Hepatocyte (in vitro differentiated cells): ENCODE measurements at regions not wholly inside any gene's neighbourhood (a gene's known extent, or its start where the extent isn't known, plus 50 kb on each side); places are given as distances from the start of the nearest gene placed in this dataset.

ENCODE experiments used
- DNase-seq: peaks from one replicate; pipeline ENCODE4 v3.0.0-alpha.2; 2016; ENCODE audit warnings: low spot score
- H2AFZ ChIP-seq: fragments of 200-600 bp; sonication (generic); 2 replicates; pipeline ENCODE4 v1.6.0; 2016; ENCODE audit warnings: antibody characterized with exemption, mild to moderate bottlenecking
- H3K27ac ChIP-seq: fragments of 200-600 bp; sonication (generic); 2 replicates; pipeline ENCODE4 v1.5.1; 2016; ENCODE audit warnings: mild to moderate bottlenecking
- H3K27me3 ChIP-seq: fragments of 200-600 bp; sonication (generic); 2 replicates; pipeline ENCODE4 v1.6.1; 2016
- H3K36me3 ChIP-seq: fragments of 200-600 bp; sonication (generic); replicated peaks from 2 replicates; pipeline ENCODE4 v1.5.1; 2016; ENCODE audit warnings: low read depth; ENCODE audit not compliant: insufficient read depth
- H3K4me1 ChIP-seq: fragments of 200-600 bp; sonication (generic); 2 replicates; pipeline ENCODE4 v1.5.1; 2016; ENCODE audit warnings: mild to moderate bottlenecking, moderate library complexity; ENCODE audit not compliant: insufficient read depth
- H3K4me2 ChIP-seq: fragments of 200-600 bp; sonication (generic); 2 replicates; pipeline ENCODE4 v1.6.0; 2016
- H3K4me3 ChIP-seq: fragments of 200-600 bp; sonication (generic); 2 replicates; pipeline ENCODE4 v1.5.1; 2016; ENCODE audit warnings: mild to moderate bottlenecking
- H3K79me2 ChIP-seq: fragments of 200-600 bp; sonication (generic); 2 replicates; pipeline ENCODE4 v1.6.0; 2017; ENCODE audit warnings: mild to moderate bottlenecking
- H3K9me2 ChIP-seq: fragments of 200-600 bp; sonication (generic); replicated peaks from 2 replicates; pipeline ENCODE4 v1.6.0; 2017; ENCODE audit warnings: mild to moderate bottlenecking; ENCODE audit not compliant: insufficient read depth
- H3K9me3 ChIP-seq: fragments of 200-600 bp; sonication (generic); 2 replicates; pipeline ENCODE4 v1.5.1; 2016; ENCODE audit warnings: low read depth, mild to moderate bottlenecking
- H4K20me1 ChIP-seq: fragments of 200-600 bp; sonication (generic); 2 replicates; pipeline ENCODE4 v1.6.0; 2016; ENCODE audit warnings: mild to moderate bottlenecking; ENCODE audit not compliant: insufficient read depth, poor library complexity, severe bottlenecking
- CTCF ChIP-seq: fragments of 200-600 bp; sonication (generic); IDR thresholded peaks from 2 replicates; pipeline ENCODE4 v1.5.1; 2016; ENCODE audit warnings: antibody characterized with exemption, mild to moderate bottlenecking; ENCODE audit not compliant: poor library complexity
- EZH2 ChIP-seq: fragments of 200-600 bp; sonication (generic); IDR thresholded peaks from 2 replicates; pipeline ENCODE4 v1.6.1; 2016; ENCODE audit warnings: antibody characterized with exemption, mild to moderate bottlenecking, borderline replicate concordance
- EZH2phosphoT487 ChIP-seq: fragments of 200-600 bp; sonication (generic); IDR thresholded peaks from one replicate; pipeline ENCODE4 v1.6.1; 2018; ENCODE audit warnings: antibody characterized with exemption, mild to moderate bottlenecking, low read depth, moderate library complexity; ENCODE audit not compliant: unreplicated experiment, severe bottlenecking
- WGBS: methylation state at CpG from one replicate; pipeline ENCODE4 v1.1.6; 2016; ENCODE audit warnings: low lambda C conversion rate; ENCODE audit errors: missing lambda C conversion rate; 5-methylcytosine and 5-hydroxymethylcytosine counted together

GRCh38 chr2:122070241-122070731 is 314.8 kb downstream of the TSN start:
- Histone ChIP-seq H3K79me2 (no peaks in the 10 kb centered on the region), H3K4me3 (no peak overlapping the region), H3K4me1 (no peaks in the 10 kb centered on the region), H3K36me3 (no peaks in the 10 kb centered on the region), H4K20me1 (no peaks in the 10 kb centered on the region), H3K27ac (no peak overlapping the region), H3K9me2 (no peaks in the 10 kb centered on the region), H3K27me3 (no peaks in the 10 kb centered on the region), H3K4me2 (no peak overlapping the region), H3K9me3 (no peaks in the 10 kb centered on the region), H2AFZ (no peak overlapping the region)
- TF ChIP-seq EZH2phosphoT487 = no peak
- TF ChIP-seq EZH2 = no peak
- TF ChIP-seq CTCF = no peak
- WGBS = 64% methylated on average over 7 of the region's 7 CpGs
- no peak for DNase-seq

DNA sequence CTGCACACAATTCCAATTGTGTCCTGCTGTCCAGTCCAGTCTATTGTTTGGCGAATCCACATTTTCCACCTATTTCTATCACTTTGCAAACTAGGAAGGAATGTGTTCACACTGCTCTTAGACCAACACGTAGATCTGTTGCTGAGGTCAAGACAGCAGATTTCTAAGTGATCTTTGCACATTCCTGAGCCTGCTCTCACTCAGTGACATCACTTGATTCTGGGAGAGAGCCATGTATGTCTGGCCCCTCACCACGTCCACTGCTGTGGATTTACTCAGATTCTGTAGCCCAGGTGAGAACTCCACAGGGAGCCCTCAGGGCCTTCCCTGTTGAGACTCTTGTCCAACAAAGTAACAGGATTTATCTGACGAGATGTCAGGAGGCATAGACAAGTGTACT is 317.2 kb downstream of the TSN start:
- no peaks in the 10 kb centered on the region for H3K9me2 ChIP-seq
- TF ChIP-seq EZH2phosphoT487 (no peak), CTCF (no peak), EZH2 (no peak)
- no peaks in the 10 kb centered on the region for H3K4me1 ChIP-seq
- H3K27me3 ChIP-seq = no peaks in the 10 kb centered on the region
- WGBS = 48% methylated on average over 4 of the region's 4 CpGs
- no peak overlapping the region for H3K4me3 ChIP-seq
- no peaks in the 10 kb centered on the region for H3K9me3 ChIP-seq
- H3K79me2 ChIP-seq = no peaks in the 10 kb centered on the region
- no peaks in the 10 kb centered on the region for H3K36me3 ChIP-seq
- no peak for DNase-seq
- H4K20me1 ChIP-seq = no peaks in the 10 kb centered on the region
- no peak overlapping the region for H3K4me2 ChIP-seq
- H3K27ac ChIP-seq = peak overlapping the region; percentile 61
- no peak overlapping the region for H2AFZ ChIP-seq

- 78% methylated on average over 4 of the region's 4 CpGs for WGBS
- H2AFZ ChIP-seq = no peak overlapping the region
- no peaks in the 10 kb centered on the region for H3K9me2 ChIP-seq
- H3K36me3 ChIP-seq = no peaks in the 10 kb centered on the region
- H3K4me1 ChIP-seq = no peaks in the 10 kb centered on the region
- TF ChIP-seq EZH2phosphoT487 (no peak), CTCF (no peak), EZH2 (no peak)
- no peak overlapping the region for H3K27ac ChIP-seq
- no peak overlapping the region for H3K4me3 ChIP-seq
- H4K20me1 ChIP-seq = no peaks in the 10 kb centered on the region
- H3K9me3 ChIP-seq = no peaks in the 10 kb centered on the region
- no peak for DNase-seq
- H3K4me2 ChIP-seq = no peak overlapping the region
- no peaks in the 10 kb centered on the region for H3K79me2 ChIP-seq
- no peaks in the 10 kb centered on the region for H3K27me3 ChIP-seq
Observed at GRCh38 chr2:122074201-122074600, 318.8 kb downstream of the TSN start.

DNA sequence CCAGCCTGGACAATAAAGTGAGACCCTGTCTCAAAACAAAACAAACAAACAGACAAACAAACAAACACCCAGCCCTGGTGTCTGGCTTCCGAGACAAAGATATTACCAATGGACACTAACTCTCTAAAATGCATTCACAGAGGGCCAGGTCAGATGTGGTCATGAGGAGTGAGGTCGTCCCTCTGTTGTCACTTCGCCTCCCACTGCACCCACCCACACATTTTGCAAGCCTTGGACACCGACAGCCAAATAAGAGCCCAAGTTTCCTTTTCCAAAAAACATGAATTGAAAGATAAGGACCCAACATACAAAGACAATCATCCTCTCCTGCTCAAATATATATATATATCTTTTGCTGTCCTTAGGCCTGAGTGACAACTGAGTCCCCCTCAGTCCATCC is 319.9 kb downstream of the TSN start:
- Histone ChIP-seq H3K27me3 (no peaks in the 10 kb centered on the region), H3K4me3 (no peak overlapping the region), H3K4me2 (no peak overlapping the region), H3K9me3 (no peaks in the 10 kb centered on the region), H3K36me3 (no peaks in the 10 kb centered on the region), H4K20me1 (no peaks in the 10 kb centered on the region), H3K9me2 (no peaks in the 10 kb centered on the region), H3K27ac (no peak overlapping the region), H3K4me1 (no peaks in the 10 kb centered on the region), H3K79me2 (no peaks in the 10 kb centered on the region), H2AFZ (no peak overlapping the region)
- TF ChIP-seq EZH2phosphoT487 (no peak), EZH2 (no peak), CTCF (no peak)
- WGBS = 97% methylated on average over 4 of the region's 4 CpGs
- DNase-seq = no peak
